Fibroblast of mammary gland (primary cell): ENCODE measurements at regions not wholly inside any gene's neighbourhood (a gene's known extent, or its start where the extent isn't known, plus 50 kb on each side); places are given as distances from the start of the nearest gene placed in this dataset.

Experiments used
- DNase-seq: peaks from one replicate; pipeline ENCODE4 v3.0.0-alpha.2; 2010; ENCODE audit warnings: low read depth
- H3K4me3 ChIP-seq: 2 replicates; pipeline ENCODE4 v1.5.1; 2011; ENCODE audit warnings: low read depth, mild to moderate bottlenecking, low read length, moderate library complexity; ENCODE audit not compliant: control insufficient read depth
- TF ChIP-seq, protein P1 (sequence below): conservative IDR thresholded peaks from 2 replicates; pipeline ENCODE4 v1.5.1; 2011; ENCODE audit warnings: low read depth, low read length, inconsistent platforms; ENCODE audit not compliant: control insufficient read depth, insufficient read depth

DNA sequence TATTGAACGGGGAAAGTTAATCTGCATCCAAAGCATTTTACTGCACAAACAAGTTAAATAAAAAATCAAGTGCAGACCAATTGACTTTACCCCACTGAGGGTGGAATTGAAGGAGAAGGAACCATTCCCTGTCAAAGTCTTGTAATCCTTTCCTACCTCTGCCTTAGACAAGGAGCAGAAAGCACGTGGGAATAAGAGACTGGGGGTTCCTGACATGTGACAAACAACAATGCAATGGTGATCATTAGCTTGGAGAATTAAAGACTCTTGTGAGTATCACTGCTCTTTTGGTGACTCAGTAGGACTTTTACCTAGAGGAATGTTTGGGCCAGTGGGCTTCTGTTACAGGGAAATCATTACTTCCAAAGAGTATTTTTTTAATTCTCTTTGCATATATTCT, 779.5 kb downstream of the TLR4 start:
- H3K4me3 ChIP-seq: no peak overlapping the region
- TF ChIP-seq, protein P1, sequence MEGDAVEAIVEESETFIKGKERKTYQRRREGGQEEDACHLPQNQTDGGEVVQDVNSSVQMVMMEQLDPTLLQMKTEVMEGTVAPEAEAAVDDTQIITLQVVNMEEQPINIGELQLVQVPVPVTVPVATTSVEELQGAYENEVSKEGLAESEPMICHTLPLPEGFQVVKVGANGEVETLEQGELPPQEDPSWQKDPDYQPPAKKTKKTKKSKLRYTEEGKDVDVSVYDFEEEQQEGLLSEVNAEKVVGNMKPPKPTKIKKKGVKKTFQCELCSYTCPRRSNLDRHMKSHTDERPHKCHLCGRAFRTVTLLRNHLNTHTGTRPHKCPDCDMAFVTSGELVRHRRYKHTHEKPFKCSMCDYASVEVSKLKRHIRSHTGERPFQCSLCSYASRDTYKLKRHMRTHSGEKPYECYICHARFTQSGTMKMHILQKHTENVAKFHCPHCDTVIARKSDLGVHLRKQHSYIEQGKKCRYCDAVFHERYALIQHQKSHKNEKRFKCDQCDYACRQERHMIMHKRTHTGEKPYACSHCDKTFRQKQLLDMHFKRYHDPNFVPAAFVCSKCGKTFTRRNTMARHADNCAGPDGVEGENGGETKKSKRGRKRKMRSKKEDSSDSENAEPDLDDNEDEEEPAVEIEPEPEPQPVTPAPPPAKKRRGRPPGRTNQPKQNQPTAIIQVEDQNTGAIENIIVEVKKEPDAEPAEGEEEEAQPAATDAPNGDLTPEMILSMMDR: no peak
- no peak for DNase-seq

DNA sequence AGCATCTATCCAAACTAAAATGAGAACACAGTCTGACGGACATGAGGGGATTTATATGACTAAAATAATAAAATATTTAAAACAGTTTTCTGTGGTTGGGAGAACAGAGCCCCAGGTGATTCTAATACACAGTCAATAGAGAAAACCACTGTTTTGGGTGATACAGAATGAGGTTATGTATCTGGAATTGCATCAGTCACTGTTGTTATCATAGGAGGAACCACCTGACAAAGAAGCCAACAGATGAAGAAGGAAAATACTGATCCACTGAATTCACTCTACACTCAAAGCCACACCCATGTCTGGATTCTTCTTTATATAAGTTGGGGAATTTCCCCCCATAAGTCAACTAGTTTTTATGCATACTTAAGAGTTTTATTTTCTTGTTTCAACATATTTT, 799.0 kb downstream of the TLR4 start:
- H3K4me3 ChIP-seq: no peak overlapping the region
- no peak for DNase-seq
- TF ChIP-seq, protein P1: no peak

DNA sequence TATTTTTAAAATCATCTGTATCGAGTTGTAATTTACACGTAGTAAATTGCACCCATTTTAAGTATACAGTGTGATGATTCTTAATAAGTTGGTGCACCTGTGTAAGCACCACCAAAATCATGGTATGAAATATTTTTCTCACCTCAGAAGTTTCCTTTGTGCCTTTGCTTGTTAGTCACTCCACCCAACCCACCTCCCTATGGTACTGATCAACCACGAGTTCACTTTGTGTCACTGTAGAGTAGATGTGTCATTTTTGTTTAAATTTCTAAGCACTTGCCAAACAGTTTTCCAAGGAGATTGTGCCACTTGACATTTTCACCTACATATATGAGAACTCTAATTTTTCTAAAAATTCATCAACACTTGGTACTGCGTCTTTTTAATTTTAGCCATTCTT, 806.5 kb downstream of the TLR4 start:
- TF ChIP-seq, protein P1: no peak

GRCh38 chr9:118515947-118516346, 811.7 kb downstream of the TLR4 start:
- DNase-seq: no peak
- no peak overlapping the region for H3K4me3 ChIP-seq
- TF ChIP-seq, protein P1: no peak

More for the DNA sequence above, 806.5 kb downstream of the TLR4 start:
- no peak overlapping the region for H3K4me3 ChIP-seq
- DNase-seq: no peak

DNA sequence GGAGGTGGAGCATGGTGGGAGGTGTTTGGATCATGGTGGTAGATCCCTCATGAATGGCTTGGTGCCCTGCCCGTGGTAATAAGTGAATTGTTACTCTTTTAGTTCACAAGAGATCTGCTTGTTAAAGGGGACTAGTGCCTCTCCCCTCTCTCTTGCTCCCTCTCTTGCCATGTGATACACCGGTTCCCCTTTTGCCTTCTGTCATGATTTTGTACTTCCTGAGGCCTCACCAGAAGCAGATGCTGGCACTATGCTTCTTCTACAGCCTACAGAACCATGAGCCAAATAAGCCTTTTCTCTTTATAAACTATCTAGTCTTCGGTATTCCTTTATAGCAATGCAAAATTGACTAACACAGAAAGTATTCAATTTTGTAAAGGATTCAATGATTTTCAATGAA, 817.1 kb downstream of the TLR4 start:
- H3K4me3 ChIP-seq: no peak overlapping the region
- no peak for DNase-seq
- TF ChIP-seq, protein P1: no peak

DNA sequence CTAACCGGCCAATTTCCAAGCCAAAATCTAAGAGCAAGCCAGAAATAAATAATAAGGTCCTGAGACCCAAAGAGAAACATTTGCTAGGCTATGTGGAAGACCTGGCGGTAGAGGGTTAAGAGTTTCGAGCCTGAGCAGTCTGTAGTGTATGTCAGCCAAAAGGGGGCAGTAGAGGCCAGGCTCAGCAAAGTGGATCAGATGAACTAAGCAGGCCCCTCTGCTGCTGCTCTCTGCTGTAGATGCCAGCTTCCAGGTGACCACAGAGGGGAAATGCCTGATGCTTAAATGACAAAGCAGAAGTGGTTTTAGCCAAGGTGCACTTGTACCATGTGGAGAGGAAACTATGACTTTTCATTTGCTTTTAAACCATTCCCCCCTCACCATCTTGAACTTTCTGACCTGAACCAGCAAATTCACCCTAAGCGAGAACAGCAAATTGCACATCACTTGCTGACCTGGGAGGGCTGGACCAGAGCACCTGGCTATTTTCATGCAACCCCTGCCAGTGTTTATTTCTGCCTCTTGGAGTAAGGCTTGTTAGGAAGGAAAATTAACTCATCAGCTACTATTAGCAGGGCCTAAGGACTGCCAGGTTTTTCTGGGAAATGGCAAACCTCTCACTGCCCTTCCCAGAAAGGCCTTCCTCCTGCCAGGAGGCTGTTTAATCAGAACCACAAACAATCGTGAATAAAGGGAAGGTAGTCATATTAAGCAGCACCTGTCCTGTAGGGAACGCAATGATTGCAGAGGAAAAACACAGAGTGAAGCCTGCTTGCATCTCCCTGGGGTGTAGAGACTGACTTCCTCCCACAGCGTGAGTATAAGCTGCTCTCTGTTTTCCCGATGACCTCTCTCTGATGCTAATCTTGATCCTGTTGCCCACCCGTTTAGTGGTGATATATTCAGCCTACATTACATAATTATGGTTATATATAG, 818.2 kb downstream of the TLR4 start:
- TF ChIP-seq, protein P1: peak; percentile 76
- DNase-seq: peak; percentile 62
- no peak overlapping the region for H3K4me3 ChIP-seq

DNA sequence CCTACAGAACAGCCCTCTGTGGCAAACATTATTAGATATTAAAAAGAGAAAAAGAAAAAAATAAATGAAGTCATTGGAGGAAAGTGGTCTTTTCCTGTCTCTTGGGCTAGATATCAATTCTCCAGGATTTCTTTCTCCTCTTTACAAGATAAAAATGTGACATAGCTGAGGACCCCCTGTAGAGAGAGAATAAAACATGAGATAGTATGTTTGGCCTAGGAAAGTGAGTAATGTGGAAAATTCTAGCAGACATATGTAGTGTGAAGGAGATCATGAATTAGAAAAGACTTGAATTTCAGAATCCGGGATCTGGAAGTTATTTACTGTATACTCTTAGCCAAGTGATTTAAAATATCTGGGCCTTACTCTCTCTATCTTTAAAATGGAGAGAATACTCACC, 823.1 kb downstream of the TLR4 start:
- no peak overlapping the region for H3K4me3 ChIP-seq
- DNase-seq: no peak
- TF ChIP-seq, protein P1: no peak
